Choroid plexus epithelial cell (primary cell): ENCODE measurements at regions not wholly inside any gene's neighbourhood (a gene's known extent, or its start where the extent isn't known, plus 50 kb on each side); places are given as distances from the start of the nearest gene placed in this dataset.

Source experiments
- DNase-seq: peaks from one replicate; pipeline ENCODE4 v3.0.0-alpha.2; 2010; ENCODE audit warnings: low read depth
- H3K4me3 ChIP-seq: 2 replicates; pipeline ENCODE4 v1.5.1; 2011; ENCODE audit warnings: low read depth, mild to moderate bottlenecking, control low read depth, low read length, moderate library complexity
- CTCF ChIP-seq: conservative IDR thresholded peaks from 2 replicates; pipeline ENCODE4 v1.5.1; 2011; ENCODE audit warnings: low read depth, mild to moderate bottlenecking, control low read depth, inconsistent platforms, low read length, moderate library complexity

- no peak overlapping the region for H3K4me3 ChIP-seq
- TF ChIP-seq CTCF: no peak
- DNase-seq: no peak
Observed at GRCh38 chr4:160824481-160824880, 1339.3 kb downstream of the FSTL5 start.

DNA sequence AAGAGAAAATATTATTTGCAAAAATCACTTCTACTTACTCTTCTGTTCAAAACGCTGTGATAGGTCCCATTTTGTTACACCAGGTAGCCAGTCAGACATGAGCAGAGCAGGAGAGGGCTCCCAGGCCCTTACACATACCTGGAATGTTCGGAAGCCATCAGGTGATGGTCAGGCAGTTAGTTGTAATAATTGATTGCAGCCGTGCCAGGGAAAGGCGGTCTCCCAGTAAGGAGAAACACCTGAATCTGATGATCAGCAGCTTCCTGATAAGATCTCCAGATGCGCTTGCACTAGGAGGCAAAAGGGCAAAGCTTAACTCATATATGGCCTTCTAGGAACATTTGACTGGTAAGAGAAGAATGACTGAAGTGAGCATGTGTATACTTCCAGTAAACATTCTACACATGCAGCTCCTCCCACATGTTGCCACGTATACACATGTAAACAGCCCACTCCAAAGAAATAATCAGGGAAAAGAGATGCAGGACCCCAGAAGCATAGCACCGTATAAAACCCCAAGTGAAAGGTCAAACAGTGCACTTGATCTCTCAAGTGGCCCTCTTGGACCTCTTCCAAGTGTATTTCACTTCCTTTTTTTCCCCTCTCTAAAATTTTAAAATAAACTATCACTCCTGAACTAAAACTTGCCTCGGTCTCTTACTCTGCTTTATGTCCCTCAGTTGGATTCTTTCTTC is 1338.0 kb downstream of the FSTL5 start:
- TF ChIP-seq CTCF: no peak
- no peak overlapping the region for H3K4me3 ChIP-seq

DNA sequence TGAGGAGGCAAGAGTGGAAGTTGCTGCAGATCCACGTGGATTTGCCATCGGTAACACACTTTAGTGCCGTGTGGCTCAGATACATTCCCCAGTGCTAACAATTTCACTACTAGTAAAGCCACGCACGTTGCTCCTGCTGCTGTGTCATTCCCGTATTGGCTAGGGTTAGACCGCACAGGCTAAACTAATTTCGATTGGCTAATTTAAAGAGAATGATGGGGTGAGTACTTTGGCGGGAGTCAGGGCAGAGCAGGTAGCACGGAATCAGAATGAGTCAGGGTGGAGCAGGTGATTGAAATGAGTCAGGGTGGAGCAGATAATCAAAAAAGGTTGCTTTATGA is 1337.5 kb downstream of the FSTL5 start:
- DNase-seq: no peak
- no peak overlapping the region for H3K4me3 ChIP-seq
- TF ChIP-seq CTCF: no peak

More for the DNA sequence above, 1338.0 kb downstream of the FSTL5 start:
- no peak for DNase-seq

- H3K4me3 ChIP-seq: no peak overlapping the region
- no peak for DNase-seq
- no peak for TF ChIP-seq CTCF
Observed at GRCh38 chr4:160831165-160831922, 1332.5 kb downstream of the FSTL5 start.

GRCh38 chr4:160835789-160836188 is 1328.0 kb downstream of the FSTL5 start:
- no peak overlapping the region for H3K4me3 ChIP-seq
- peak; percentile 2 for DNase-seq
- no peak for TF ChIP-seq CTCF

DNA sequence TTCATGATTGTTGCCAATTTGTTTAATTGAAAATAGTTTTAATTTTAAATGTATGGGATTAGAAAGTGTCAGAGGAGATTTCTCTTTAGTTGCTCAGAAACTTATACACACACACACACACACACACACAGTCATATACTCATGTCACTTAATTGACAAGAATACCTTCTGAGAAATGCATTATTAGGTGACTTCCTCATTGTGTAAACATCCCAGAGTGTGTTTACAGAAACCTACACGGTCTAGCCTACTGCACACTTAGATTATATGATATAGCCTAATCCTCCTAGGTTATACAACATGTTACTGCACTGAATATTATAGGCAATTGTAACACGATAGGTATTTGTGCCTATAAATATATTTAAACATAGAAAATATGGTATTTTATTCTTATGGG is 1327.4 kb downstream of the FSTL5 start:
- no peak for DNase-seq
- no peak for TF ChIP-seq CTCF
- H3K4me3 ChIP-seq: no peak overlapping the region

DNA sequence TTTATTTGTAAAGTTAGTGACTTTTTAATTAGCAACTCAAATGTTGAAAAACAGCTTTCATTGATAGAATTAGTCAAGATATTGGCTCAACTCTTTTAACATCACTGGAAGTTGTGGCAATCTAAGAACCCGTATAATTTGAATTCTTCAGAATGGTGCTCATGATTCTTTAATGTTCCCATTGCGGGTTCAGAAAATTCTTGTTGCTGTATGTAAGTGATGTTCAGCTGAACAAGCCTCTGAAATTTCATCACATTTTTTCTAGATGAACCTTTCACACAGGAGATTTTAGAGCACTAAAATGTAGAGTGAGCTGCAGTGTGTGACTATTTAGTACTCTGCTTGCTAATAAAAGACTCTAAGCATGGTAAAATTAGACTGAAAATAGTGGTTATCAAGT is 1317.7 kb downstream of the FSTL5 start:
- TF ChIP-seq CTCF: no peak
- H3K4me3 ChIP-seq: no peak overlapping the region
- peak; percentile 5 for DNase-seq
